ENCODE measurements at regions not wholly inside any gene's neighbourhood (a gene's known extent, or its start where the extent isn't known, plus 50 kb on each side); places are given as distances from the start of the nearest gene placed in this dataset.

DNA sequence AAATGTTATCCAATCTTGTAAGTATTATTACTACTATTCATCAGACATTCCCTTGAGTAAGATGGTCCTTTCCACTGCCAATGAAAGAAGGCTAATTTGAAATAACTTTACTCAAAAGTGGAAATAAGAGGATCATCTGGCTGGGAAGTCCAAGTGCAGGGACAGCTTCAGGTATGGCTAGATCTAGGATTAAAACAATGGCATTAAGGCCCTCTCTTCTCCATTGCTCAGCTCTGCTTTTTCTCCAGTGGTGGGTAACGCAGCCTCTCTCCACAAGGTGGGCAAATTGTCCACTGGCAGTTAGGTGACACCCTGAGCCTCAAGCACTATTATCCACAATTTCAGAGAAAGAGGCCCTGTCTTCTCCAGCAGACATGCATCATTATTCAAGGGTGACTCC lies 66.7 kb upstream of the PGM2 start:
- Histone ChIP-seq H3K4me1 (peaks cover 5% of the 10 kb centered on the region), H3K36me3 (ENCODE audit: insufficient read depth in 1 of 2, low read depth in 1 of 2) (no peaks in the 10 kb centered on the region), H3K9me3 (no peaks in the 10 kb centered on the region), H3K27ac (no peak overlapping the region), H3K4me3 (no peak overlapping the region), H3K27me3 (ENCODE audit: insufficient read depth in 3 of 3, low read length in 2 of 3) (peaks cover 0 to 1% (median 0%) of the 10 kb centered on the region in 3 donors)
- TF ChIP-seq, protein P1, sequence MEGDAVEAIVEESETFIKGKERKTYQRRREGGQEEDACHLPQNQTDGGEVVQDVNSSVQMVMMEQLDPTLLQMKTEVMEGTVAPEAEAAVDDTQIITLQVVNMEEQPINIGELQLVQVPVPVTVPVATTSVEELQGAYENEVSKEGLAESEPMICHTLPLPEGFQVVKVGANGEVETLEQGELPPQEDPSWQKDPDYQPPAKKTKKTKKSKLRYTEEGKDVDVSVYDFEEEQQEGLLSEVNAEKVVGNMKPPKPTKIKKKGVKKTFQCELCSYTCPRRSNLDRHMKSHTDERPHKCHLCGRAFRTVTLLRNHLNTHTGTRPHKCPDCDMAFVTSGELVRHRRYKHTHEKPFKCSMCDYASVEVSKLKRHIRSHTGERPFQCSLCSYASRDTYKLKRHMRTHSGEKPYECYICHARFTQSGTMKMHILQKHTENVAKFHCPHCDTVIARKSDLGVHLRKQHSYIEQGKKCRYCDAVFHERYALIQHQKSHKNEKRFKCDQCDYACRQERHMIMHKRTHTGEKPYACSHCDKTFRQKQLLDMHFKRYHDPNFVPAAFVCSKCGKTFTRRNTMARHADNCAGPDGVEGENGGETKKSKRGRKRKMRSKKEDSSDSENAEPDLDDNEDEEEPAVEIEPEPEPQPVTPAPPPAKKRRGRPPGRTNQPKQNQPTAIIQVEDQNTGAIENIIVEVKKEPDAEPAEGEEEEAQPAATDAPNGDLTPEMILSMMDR (IDR thresholded peaks at IDR 0.05): no peak
- ATAC-seq: no peak
- WGBS, 3 donors: 0 to 100% (median 48%) methylated on average over 1 of the region's 1 CpG
- intact Hi-C loops (cut with DNase I): no loop called here
- DNase-seq: no peak

GRCh38 chr4:37758226-37758625 lies 68.3 kb upstream of the PGM2 start:
- H3K4me3 ChIP-seq: no peak overlapping the region
- 48 to 79% (median 76%) methylated on average over 1 of the region's 1 CpG for WGBS, 3 donors
- no peak overlapping the region for H3K27ac ChIP-seq
- intact Hi-C loops (cut with DNase I): no loop called here
- peaks cover 11% of the 10 kb centered on the region for H3K4me1 ChIP-seq
- H3K36me3 ChIP-seq (ENCODE audit: insufficient read depth in 1 of 2, low read depth in 1 of 2): no peaks in the 10 kb centered on the region
- H3K27me3 ChIP-seq (ENCODE audit: insufficient read depth in 3 of 3, low read length in 2 of 3): peaks cover 0 to 1% (median 0%) of the 10 kb centered on the region in 3 donors
- ATAC-seq (peak in 1 of 4 donors; percentile 49), DNase-seq (no peak)
- TF ChIP-seq, protein P1 (IDR thresholded peaks at IDR 0.05): no peak
- H3K9me3 ChIP-seq: no peaks in the 10 kb centered on the region

DNA sequence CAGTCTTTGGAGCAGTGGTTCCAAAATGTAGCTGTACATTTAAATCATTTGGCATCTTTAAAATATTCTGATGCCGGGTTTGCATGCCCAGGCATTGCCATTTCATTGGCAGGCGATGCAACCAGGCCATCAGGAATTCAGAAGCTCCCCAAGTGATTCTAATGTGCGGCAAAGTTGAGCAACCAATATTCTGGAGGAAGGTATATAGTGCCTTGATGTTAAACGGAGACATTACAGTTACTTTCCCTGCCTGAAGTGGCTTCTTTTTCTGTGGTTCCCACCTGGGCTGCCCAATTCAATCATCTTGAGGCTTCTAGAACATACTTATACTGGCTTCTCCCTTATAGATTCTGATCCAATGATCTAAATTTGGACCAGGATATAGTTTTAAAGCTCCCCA lies 68.7 kb upstream of the PGM2 start:
- H3K9me3 ChIP-seq: no peaks in the 10 kb centered on the region
- no peaks in the 10 kb centered on the region for H3K36me3 ChIP-seq (ENCODE audit: insufficient read depth in 1 of 2, low read depth in 1 of 2)
- intact Hi-C loops (cut with DNase I): no loop called here
- no peak overlapping the region for H3K4me3 ChIP-seq
- TF ChIP-seq, protein P1 (IDR thresholded peaks at IDR 0.05): no peak
- WGBS, 3 donors: 37 to 84% (median 64%) methylated on average over 4 of the region's 4 CpGs
- ATAC-seq: no peak
- H3K4me1 ChIP-seq: peaks cover 11% of the 10 kb centered on the region
- DNase-seq: no peak
- H3K27me3 ChIP-seq (ENCODE audit: insufficient read depth in 3 of 3, low read length in 2 of 3): peaks cover 0 to 1% (median 0%) of the 10 kb centered on the region in 3 donors
- H3K27ac ChIP-seq: no peak overlapping the region

DNA sequence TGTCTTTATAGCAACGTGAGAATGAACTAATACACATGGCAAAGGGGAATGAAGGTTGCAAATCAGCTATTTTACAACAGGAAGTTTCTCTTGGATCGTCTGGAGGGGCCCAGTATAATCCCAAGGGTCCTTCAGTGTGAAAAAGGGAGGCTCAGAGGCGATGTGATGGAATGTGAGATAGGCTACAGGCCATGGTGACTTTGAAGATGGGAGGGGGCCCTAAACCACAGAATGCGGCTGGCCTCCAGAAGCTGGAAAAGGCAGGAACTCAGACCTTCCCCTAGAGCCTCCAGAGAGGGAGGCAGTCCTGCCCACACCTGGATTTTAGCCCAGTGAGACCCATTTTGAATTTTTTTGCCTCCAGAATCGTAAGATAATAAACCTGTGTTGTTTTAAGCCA lies 69.4 kb upstream of the PGM2 start:
- Histone ChIP-seq H3K36me3 (ENCODE audit: insufficient read depth in 1 of 2, low read depth in 1 of 2) (no peaks in the 10 kb centered on the region), H3K27me3 (ENCODE audit: insufficient read depth in 3 of 3, low read length in 2 of 3) (peaks cover 0 to 1% (median 0%) of the 10 kb centered on the region in 3 donors), H3K9me3 (no peaks in the 10 kb centered on the region), H3K4me1 (peaks cover 11% of the 10 kb centered on the region), H3K27ac (no peak overlapping the region), H3K4me3 (no peak overlapping the region)
- whole genome bisulfite sequencing, 3 donors: 62 to 63% (median 62%) methylated on average over 5 of the region's 5 CpGs
- TF ChIP-seq, protein P1 (IDR thresholded peaks at IDR 0.05): no peak
- DNase-seq (no peak), ATAC-seq (no peak)
- intact Hi-C loops (cut with DNase I): no loop called here
